ENCODE measurements at regions not wholly inside any gene's neighbourhood (a gene's known extent, or its start where the extent isn't known, plus 50 kb on each side); places are given as distances from the start of the nearest gene placed in this dataset.

DNA sequence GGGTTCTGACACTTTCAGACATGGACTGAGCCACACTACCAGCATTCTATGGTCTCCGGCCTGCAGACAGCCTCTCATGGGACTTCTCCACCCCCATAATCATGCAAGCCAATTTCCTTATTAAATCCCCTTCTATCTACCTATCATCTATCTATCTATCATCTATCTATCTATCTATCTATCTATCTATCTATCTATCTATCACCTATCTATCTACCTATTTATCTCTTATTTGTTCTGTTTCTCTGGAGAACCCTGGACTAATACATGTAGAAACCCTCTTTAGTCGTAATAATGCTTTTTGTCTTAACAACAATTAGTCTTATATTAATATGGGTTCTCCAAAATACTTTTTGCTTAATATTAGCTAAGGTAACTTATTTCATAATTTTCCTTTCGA, 174.1 kb upstream of the PRSS16 start:
- Histone ChIP-seq H3K27me3 (ENCODE audit: control insufficient read depth, insufficient read depth, low read length) (no peaks in the 10 kb centered on the region), H3K4me3 (ENCODE audit: low read depth in 2 of 2, low read length in 2 of 2) (no peak overlapping the region), H3K27ac (ENCODE audit: low read length) (no peak overlapping the region), H3K9me3 (ENCODE audit: control insufficient read depth, insufficient read depth, low read depth, low read length) (no peaks in the 10 kb centered on the region), H3K4me1 (ENCODE audit: control insufficient read depth, insufficient read depth, low read length) (0 out of 2 replicates have a peak, but pooled peaks cover 1% of the 10 kb centered on the region), H3K36me3 (ENCODE audit: control insufficient read depth, insufficient read depth, low read length) (no peaks in the 10 kb centered on the region)
- BruUV-seq (replicated peaks), result no TSS peak
- intact Hi-C loops (cut with micrococcal nuclease; ENCODE audit: unreplicated experiment) (no loop called here), in situ Hi-C loops (cut with HindIII; ENCODE audit: low pct_unique_long_range_greater_than_20kb, low sequenced_read_pairs) (no loop called here)
- DNase-seq (ENCODE audit: low read depth, low spot score) (no peak), ATAC-seq (no peak)
- CTCF ChIA-PET, result interaction anchor here (0.7 kb wide), 1 partner anchor 477 kb away, joined by 3 read pairs; no protein-coding TSS in a partner anchor
- POLR2A ChIA-PET, result no interaction called here
- TF ChIP-seq, protein P1, sequence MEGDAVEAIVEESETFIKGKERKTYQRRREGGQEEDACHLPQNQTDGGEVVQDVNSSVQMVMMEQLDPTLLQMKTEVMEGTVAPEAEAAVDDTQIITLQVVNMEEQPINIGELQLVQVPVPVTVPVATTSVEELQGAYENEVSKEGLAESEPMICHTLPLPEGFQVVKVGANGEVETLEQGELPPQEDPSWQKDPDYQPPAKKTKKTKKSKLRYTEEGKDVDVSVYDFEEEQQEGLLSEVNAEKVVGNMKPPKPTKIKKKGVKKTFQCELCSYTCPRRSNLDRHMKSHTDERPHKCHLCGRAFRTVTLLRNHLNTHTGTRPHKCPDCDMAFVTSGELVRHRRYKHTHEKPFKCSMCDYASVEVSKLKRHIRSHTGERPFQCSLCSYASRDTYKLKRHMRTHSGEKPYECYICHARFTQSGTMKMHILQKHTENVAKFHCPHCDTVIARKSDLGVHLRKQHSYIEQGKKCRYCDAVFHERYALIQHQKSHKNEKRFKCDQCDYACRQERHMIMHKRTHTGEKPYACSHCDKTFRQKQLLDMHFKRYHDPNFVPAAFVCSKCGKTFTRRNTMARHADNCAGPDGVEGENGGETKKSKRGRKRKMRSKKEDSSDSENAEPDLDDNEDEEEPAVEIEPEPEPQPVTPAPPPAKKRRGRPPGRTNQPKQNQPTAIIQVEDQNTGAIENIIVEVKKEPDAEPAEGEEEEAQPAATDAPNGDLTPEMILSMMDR (IDR thresholded peaks at IDR 0.05), result no peak
- TF ChIP-seq SIN3A (IDR thresholded peaks at IDR 0.05; ENCODE audit: borderline replicate concordance, insufficient read depth, low read depth, low read length) (no peak), TCF7L2 (IDR thresholded peaks at IDR 0.05; ENCODE audit: low read depth, low read length) (no peak), POLR2AphosphoS5 (IDR thresholded peaks at IDR 0.05; ENCODE audit: low read depth, low read length) (no peak)
- TF ChIP-seq, protein P2, sequence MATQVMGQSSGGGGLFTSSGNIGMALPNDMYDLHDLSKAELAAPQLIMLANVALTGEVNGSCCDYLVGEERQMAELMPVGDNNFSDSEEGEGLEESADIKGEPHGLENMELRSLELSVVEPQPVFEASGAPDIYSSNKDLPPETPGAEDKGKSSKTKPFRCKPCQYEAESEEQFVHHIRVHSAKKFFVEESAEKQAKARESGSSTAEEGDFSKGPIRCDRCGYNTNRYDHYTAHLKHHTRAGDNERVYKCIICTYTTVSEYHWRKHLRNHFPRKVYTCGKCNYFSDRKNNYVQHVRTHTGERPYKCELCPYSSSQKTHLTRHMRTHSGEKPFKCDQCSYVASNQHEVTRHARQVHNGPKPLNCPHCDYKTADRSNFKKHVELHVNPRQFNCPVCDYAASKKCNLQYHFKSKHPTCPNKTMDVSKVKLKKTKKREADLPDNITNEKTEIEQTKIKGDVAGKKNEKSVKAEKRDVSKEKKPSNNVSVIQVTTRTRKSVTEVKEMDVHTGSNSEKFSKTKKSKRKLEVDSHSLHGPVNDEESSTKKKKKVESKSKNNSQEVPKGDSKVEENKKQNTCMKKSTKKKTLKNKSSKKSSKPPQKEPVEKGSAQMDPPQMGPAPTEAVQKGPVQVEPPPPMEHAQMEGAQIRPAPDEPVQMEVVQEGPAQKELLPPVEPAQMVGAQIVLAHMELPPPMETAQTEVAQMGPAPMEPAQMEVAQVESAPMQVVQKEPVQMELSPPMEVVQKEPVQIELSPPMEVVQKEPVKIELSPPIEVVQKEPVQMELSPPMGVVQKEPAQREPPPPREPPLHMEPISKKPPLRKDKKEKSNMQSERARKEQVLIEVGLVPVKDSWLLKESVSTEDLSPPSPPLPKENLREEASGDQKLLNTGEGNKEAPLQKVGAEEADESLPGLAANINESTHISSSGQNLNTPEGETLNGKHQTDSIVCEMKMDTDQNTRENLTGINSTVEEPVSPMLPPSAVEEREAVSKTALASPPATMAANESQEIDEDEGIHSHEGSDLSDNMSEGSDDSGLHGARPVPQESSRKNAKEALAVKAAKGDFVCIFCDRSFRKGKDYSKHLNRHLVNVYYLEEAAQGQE (IDR thresholded peaks at IDR 0.05; ENCODE audit: insufficient read depth in 1 of 2, low read depth in 2 of 2, low read length in 1 of 2), result no peak

DNA sequence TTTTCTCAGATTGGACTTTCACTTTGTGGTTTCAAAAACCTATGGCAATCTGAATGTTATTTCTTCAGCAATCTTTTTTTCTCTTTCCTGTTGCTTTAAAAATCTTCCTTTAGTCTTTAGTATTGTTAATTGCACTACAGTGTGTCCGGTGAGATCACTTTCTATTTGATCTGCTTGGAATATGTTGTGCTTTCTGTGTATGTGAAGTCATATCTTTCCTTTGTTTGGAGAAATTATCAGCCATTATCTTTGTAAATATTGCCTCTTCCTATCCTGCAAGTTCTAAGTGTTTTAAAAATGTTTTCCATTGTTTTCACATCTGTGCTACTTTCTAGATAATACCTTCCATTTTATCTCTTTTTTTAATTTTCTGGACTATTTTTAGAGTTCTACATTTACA, 171.4 kb upstream of the PRSS16 start:
- ATAC-seq, result no peak
- Histone ChIP-seq H3K9me3 (ENCODE audit: control insufficient read depth, insufficient read depth, low read depth, low read length) (no peaks in the 10 kb centered on the region), H3K36me3 (ENCODE audit: control insufficient read depth, insufficient read depth, low read length) (no peaks in the 10 kb centered on the region), H3K27ac (ENCODE audit: low read length) (no peak overlapping the region), H3K4me3 (ENCODE audit: low read depth in 2 of 2, low read length in 2 of 2) (no peak overlapping the region), H3K4me1 (ENCODE audit: control insufficient read depth, insufficient read depth, low read length) (0 out of 2 replicates have a peak, but pooled peaks cover 4% of the 10 kb centered on the region), H3K27me3 (ENCODE audit: control insufficient read depth, insufficient read depth, low read length) (no peaks in the 10 kb centered on the region)
- no TSS peak for BruUV-seq (replicated peaks)
- intact Hi-C loops (cut with micrococcal nuclease; ENCODE audit: unreplicated experiment), result loop anchor here (5.0 kb wide), 1 partner anchor 469 kb away; no protein-coding TSS in a partner anchor
- no peak for DNase-seq (ENCODE audit: low read depth, low spot score)
- TF ChIP-seq, protein P2 (IDR thresholded peaks at IDR 0.05; ENCODE audit: insufficient read depth in 1 of 2, low read depth in 2 of 2, low read length in 1 of 2), result no peak
- TF ChIP-seq TCF7L2 (IDR thresholded peaks at IDR 0.05; ENCODE audit: low read depth, low read length), result no peak
- no peak for TF ChIP-seq SIN3A (IDR thresholded peaks at IDR 0.05; ENCODE audit: borderline replicate concordance, insufficient read depth, low read depth, low read length)
- TF ChIP-seq, protein P1 (IDR thresholded peaks at IDR 0.05), result no peak
- TF ChIP-seq POLR2AphosphoS5 (IDR thresholded peaks at IDR 0.05; ENCODE audit: low read depth, low read length), result no peak
- in situ Hi-C loops (cut with HindIII; ENCODE audit: low pct_unique_long_range_greater_than_20kb, low sequenced_read_pairs), result no loop called here
- CTCF ChIA-PET, result no interaction called here
- POLR2A ChIA-PET, result no interaction called here

Measured in Panc1 (cell line).